ENCODE measurements at regions not wholly inside any gene's neighbourhood (a gene's known extent, or its start where the extent isn't known, plus 50 kb on each side); places are given as distances from the start of the nearest gene placed in this dataset.

DNA sequence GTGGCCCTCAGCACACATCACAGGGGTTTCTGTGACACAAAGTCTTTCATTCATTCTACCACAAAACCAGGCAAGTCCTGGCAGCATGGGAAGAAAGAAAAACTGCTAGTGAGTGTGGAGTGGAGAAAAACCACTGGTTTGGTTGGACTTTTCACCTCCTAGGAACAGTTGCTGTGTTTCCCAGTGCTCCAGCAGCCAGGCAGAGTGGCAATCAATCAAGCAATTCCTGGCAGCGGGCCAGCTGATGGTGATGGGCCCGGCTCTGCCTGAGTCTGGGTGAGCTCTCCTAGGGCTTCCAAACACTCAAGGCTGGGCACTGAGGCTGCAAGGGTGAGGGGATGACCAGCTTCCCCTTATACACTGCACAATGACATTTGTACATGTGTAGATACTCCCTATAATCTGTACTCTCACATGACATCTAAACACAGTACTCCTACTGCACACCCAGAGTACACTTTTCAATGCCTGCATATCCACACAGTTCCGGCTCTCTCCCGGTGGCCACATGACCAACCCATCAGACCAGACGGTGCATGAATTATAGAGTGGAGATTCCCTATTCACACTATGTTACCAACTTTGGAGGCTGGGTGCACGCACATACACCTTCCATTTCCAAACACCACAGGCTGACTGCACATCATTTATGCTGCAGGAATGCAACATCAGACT is 156.6 kb downstream of the UNC5CL start:
- no peak for DNase-seq (ENCODE audit: low spot score in 2 of 2)
- intact Hi-C loops (cut with DNase I; ENCODE audit: low total_unique reads) = no loop called here
- no peak overlapping the region for H3K4me3 ChIP-seq

DNA sequence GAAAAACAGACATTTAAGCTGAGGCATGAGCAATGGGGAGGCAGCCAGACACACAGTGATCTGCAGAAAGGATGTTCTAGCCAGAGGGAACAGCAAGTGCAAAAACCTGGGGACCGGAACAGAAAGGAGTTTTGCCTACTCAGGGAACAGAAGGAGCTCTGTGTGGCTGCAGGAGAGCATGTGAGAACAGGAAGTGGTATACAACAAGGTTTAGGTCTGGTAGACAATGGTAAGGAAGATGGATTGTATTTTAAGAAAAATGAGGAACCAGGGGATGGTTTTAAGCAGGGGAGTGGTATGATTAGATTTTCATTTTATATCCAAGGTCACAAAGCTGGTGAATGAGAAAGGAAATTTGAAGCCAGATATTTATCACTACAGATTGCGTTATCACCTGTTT is 157.5 kb downstream of the UNC5CL start:
- TF ChIP-seq POLR2A (IDR thresholded peaks at IDR 0.05) (no peak), POLR2AphosphoS5 (IDR thresholded peaks at IDR 0.05) (no peak)
- TF ChIP-seq, protein P1, sequence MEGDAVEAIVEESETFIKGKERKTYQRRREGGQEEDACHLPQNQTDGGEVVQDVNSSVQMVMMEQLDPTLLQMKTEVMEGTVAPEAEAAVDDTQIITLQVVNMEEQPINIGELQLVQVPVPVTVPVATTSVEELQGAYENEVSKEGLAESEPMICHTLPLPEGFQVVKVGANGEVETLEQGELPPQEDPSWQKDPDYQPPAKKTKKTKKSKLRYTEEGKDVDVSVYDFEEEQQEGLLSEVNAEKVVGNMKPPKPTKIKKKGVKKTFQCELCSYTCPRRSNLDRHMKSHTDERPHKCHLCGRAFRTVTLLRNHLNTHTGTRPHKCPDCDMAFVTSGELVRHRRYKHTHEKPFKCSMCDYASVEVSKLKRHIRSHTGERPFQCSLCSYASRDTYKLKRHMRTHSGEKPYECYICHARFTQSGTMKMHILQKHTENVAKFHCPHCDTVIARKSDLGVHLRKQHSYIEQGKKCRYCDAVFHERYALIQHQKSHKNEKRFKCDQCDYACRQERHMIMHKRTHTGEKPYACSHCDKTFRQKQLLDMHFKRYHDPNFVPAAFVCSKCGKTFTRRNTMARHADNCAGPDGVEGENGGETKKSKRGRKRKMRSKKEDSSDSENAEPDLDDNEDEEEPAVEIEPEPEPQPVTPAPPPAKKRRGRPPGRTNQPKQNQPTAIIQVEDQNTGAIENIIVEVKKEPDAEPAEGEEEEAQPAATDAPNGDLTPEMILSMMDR (IDR thresholded peaks at IDR 0.05) = no peak

More for the DNA sequence above, 156.6 kb downstream of the UNC5CL start:
- TF ChIP-seq POLR2AphosphoS5 (IDR thresholded peaks at IDR 0.05) = no peak
- TF ChIP-seq, protein P1 (IDR thresholded peaks at IDR 0.05) = no peak
- no peak for TF ChIP-seq POLR2A (IDR thresholded peaks at IDR 0.05)
- no peaks in the 10 kb centered on the region for H3K9me3 ChIP-seq
- no peaks in the 10 kb centered on the region for H3K4me1 ChIP-seq
- H3K36me3 ChIP-seq = no peaks in the 10 kb centered on the region
- no peak overlapping the region for H3K27ac ChIP-seq
- H3K27me3 ChIP-seq = no peaks in the 10 kb centered on the region

GRCh38 chr6:40880906-40881305 is 158.1 kb downstream of the UNC5CL start:
- Histone ChIP-seq H3K36me3 (no peaks in the 10 kb centered on the region), H3K9me3 (no peaks in the 10 kb centered on the region), H3K4me1 (no peaks in the 10 kb centered on the region), H3K4me3 (no peak overlapping the region), H3K27me3 (no peaks in the 10 kb centered on the region), H3K27ac (no peak overlapping the region)
- TF ChIP-seq, protein P1 (IDR thresholded peaks at IDR 0.05) = no peak
- no peak for TF ChIP-seq POLR2A (IDR thresholded peaks at IDR 0.05)
- TF ChIP-seq POLR2AphosphoS5 (IDR thresholded peaks at IDR 0.05) = no peak
- DNase-seq (ENCODE audit: low spot score in 2 of 2) = no peak
- intact Hi-C loops (cut with DNase I; ENCODE audit: low total_unique reads) = no loop called here

More for the DNA sequence above, 157.5 kb downstream of the UNC5CL start:
- Histone ChIP-seq H3K9me3 (no peaks in the 10 kb centered on the region), H3K27me3 (no peaks in the 10 kb centered on the region), H3K27ac (no peak overlapping the region), H3K36me3 (no peaks in the 10 kb centered on the region), H3K4me1 (no peaks in the 10 kb centered on the region), H3K4me3 (no peak overlapping the region)
- no peak for DNase-seq (ENCODE audit: low spot score in 2 of 2)
- intact Hi-C loops (cut with DNase I; ENCODE audit: low total_unique reads) = no loop called here

DNA sequence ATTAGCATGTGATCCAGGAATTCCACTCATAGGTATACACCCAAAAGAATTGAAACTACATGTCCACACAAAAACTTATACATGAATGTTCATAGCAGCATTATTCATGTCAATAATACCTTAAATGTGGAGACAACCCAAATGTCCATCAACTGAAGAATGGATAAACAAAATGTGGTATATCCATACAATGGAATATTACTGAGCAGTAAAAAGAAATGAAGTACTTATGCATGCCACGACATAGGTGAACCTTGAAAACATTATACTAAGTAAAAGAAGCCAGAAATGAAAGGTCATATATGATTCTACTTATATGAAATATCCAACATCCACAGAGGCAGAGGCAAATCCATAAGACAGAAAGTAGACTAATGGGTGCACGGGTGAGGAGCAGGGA is 159.9 kb downstream of the UNC5CL start:
- no peak for DNase-seq (ENCODE audit: low spot score in 2 of 2)
- TF ChIP-seq, protein P1 (IDR thresholded peaks at IDR 0.05) = no peak
- no peak for TF ChIP-seq POLR2AphosphoS5 (IDR thresholded peaks at IDR 0.05)
- TF ChIP-seq POLR2A (IDR thresholded peaks at IDR 0.05) = no peak
- Histone ChIP-seq H3K4me1 (no peaks in the 10 kb centered on the region), H3K9me3 (no peaks in the 10 kb centered on the region), H3K27me3 (no peaks in the 10 kb centered on the region), H3K4me3 (no peak overlapping the region), H3K27ac (no peak overlapping the region), H3K36me3 (no peaks in the 10 kb centered on the region)
- intact Hi-C loops (cut with DNase I; ENCODE audit: low total_unique reads) = no loop called here

GRCh38 chr6:40877362-40877761 is 161.7 kb downstream of the UNC5CL start:
- intact Hi-C loops (cut with DNase I; ENCODE audit: low total_unique reads) = no loop called here
- Histone ChIP-seq H3K27ac (no peak overlapping the region), H3K27me3 (no peaks in the 10 kb centered on the region), H3K4me3 (no peak overlapping the region), H3K9me3 (no peaks in the 10 kb centered on the region), H3K4me1 (no peaks in the 10 kb centered on the region), H3K36me3 (no peaks in the 10 kb centered on the region)
- TF ChIP-seq POLR2A (IDR thresholded peaks at IDR 0.05) (no peak), POLR2AphosphoS5 (IDR thresholded peaks at IDR 0.05) (no peak)
- TF ChIP-seq, protein P1 (IDR thresholded peaks at IDR 0.05) = no peak
- no peak for DNase-seq (ENCODE audit: low spot score in 2 of 2)
